NCI-H226 (cell line): ENCODE measurements at regions not wholly inside any gene's neighbourhood (a gene's known extent, or its start where the extent isn't known, plus 50 kb on each side); places are given as distances from the start of the nearest gene placed in this dataset.
"Not testable (repeated sequence)": the region's sequence is repeated elsewhere in the genome, so short reads cannot be mapped to it uniquely, and the experiment has no call there.

Experiments used
- DNase-seq: peaks from one replicate; pipeline ENCODE4 v3.0.0-alpha.2; 2015

DNA sequence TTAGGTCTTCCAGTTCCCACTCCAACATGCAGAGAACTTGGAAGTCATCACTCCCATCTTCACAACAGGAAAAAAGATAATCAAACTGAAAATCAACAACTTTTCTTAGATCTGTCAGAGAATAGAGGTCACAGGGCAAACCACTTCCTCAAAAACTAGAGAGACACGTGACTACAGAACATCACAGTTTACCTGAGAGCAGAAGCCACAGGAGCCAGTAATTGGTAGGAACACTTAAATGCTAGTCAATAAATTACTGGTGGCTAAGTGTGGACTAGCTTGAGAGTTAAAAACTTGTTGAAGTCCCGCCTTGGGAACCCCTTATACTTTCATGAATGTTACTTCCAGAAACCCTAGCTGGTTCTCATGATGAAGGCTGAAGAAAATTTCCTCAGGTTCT lies 81.1 kb downstream of the THSD1 start:
- DNase-seq = not testable (repeated sequence)

DNA sequence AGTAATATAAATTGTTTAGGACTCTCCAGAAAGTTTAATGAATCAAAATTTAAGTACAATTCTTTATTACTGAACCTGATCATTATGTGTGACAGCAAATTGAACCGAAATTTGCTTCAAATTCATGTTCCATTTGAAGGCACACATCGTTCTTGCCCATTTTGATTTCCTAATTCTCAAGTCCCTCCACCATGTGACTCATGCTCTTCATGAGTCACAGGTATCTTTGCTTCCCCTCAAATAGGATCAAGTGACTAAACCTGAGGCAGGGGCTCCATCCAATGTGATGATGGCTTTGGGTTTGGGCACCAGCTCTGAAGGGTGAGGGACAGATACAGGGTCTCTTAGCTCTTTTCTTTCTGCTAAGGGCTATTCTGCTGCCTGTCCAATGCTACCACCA lies 86.1 kb downstream of the THSD1 start:
- DNase-seq = no peak

DNA sequence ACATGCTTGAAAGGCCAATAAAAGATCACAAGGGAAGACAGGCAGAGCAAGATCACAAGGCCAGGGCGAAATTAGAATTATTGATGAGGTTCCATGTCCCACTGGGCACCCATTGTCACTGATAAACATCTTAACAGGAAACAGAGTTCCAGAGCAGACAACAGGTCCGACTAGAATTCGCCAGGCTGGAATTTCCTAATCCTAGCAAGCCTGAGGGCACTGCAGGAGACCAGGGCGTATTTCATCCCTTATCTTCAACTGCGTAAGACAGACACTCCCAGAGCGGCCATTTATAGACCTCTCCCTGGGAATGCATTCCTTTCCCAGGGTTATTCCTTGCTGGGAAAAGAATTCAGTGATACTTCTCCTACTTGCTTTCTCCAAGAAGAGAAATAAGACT lies 96.1 kb downstream of the THSD1 start:
- not testable (repeated sequence) for DNase-seq

DNA sequence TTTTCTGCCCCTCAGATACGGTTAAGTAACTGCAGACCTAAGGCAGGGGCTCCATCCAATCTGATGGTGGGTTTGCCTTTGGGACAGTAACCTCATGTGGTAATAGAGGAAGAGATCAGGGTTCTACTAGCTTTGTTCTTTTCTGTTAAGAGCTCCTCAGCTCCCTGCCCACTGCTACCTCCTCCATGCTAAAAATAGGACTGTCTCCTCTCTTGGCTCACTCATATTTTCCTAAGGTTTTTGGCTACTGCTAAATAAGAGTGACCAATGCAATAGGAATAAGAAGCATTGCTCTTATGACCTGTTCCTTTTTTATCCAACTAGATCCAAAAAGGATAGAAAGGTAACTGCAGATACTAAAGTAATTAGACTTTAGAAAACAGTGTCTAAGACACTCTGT lies 99.6 kb downstream of the THSD1 start:
- DNase-seq = not testable (repeated sequence)

DNA sequence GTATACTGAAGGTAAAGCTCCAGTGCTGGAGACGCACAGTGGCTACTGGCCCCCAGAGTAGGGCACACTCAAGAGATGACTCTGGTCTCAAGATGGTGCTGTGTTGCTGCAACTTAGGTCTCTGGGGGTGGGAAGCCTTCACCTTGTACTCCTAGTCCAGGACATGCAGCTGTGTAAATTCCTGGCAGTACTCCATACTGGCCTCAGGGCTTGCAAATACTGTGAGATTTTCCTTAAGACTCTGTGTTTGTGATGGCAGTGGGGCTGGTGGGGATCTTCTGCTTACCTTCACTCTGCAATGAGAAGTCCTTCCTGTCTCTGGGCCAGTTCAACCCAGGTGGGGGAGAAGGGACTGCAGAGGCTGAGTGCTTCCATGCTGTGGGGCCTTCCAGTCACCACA lies 102.9 kb downstream of the THSD1 start:
- not testable (repeated sequence) for DNase-seq

DNA sequence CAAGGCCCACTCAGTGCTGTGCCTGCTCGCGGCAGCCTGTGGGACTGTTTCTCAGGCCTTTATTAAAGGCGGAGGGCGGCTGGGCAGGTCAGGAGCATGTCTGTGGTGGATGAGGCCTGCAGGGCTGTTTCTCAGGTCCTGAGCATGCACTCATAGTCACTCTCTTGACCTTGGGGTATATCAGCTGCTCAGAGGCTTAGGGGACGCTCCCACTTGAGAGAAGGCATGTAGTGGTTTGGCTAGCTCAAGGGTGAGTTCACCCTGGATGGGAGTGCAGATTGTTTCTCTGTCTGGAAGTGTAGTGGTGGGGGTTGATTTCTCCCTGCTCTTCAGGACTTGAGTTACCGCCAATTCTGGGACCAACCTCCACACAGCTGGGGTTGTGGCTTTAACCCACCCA lies 103.3 kb downstream of the THSD1 start:
- not testable (repeated sequence) for DNase-seq

DNA sequence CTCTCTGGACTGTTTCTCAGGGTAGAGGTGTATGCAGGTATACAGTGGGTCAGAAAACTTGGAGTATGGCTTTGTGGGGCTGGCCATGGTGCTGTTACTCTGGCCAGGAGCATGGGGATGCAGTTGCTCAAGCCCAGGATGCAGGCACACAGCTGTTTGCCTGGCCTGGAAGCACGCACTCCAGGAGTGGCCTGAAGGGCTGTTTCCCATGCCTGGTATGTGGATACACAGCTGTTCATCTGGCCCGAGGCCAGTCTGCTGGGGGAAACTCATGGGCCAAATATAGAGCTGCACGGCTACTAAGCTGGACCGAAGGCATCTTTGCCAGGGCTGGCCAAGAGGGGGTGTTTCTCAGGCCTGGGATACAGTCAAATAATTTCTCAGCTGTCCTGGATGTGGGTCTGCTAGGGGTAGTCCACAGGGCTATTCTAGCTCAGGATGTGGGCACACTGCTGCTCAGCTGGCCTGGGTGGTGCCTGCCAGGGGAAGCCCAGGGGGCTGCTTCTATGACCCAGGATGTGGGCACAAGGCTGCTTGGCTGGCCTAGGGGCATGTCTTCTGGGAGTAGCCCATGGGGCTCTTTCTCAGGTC lies 104.1 kb downstream of the THSD1 start:
- DNase-seq = not testable (repeated sequence)

DNA sequence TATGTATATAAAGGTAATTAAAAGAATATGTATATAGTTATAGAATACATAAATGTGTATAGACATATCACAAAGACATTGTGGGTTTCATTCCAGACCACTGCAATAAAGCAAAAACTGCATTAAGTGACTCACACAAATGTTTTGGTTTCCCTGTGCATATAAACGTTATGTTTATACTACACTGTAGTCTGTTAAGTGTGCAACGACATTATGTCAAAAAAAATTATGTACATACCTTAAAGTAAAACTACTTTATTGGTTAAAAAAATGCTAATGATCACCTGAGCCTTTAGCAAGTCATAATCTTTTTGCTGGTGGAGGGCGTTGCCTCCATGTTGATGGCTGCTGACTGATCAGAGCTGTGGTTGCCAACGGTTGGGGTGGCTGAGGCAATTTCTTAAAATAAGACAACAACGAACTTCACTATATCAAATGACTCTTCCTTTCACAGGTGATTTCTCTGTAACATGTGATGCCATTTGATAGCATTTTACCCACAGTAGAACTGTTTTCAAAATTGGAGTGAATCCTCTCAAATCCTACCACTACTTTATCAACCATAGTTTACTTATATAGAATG lies 107.8 kb downstream of the THSD1 start:
- not testable (repeated sequence) for DNase-seq

DNA sequence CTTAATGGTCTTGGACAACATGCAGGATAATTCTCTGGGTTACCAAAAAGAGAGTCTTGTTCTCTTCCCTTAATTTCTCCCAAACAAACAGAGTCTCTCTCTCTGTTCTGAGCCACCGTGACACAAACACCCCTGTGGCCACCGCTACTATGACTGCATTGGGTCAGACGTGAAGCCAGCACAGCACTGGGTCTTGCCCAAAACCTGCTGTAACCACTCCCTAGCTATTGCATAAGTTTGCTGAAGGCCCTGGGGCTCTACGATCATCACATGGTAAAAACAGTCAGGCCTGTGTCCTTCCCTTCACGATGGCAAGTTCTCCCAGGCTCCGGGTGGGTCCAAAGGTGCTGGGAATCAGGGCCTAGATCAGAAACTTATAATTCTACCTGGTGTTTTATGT lies 117.1 kb downstream of the THSD1 start:
- not testable (repeated sequence) for DNase-seq

DNA sequence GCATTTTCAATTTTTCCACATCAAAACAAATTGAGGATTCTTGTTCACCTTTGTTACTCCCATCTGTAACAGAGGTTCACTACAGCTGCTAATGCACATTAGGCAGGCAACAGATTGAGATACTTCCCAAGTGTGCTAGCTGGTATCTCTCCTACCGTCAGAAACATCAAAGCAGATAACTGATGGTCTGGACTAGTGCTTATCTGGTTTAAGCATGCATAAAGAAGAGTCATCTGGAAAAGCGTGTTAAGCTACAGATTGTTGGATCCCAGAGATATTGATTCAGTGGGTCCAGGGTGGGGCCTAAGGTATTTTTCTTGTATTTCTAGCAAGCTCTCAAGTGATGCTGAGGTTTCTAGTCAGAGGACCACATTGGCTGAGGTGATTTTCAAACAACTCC lies 122.0 kb upstream of the NEK3 start:
- DNase-seq = not testable (repeated sequence)

DNA sequence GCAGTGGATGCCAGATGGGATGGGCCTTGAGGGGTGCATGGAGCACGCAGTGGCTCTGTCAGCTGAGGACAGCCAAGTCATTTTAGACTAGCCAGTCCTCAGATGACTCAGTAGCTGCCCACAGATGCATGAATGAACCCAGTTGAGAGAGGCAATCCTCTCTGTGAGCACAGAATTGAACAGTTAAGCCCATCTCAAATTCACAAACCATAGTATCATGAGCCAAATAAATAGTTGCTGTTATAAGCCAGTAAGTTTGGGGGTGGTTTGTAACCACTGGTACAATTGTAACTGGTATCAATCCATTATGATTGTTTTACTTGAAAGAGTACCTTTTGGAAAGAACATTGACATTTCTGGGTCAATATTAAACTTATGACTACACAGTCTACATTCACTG lies 120.0 kb upstream of the NEK3 start:
- DNase-seq = not testable (repeated sequence)

DNA sequence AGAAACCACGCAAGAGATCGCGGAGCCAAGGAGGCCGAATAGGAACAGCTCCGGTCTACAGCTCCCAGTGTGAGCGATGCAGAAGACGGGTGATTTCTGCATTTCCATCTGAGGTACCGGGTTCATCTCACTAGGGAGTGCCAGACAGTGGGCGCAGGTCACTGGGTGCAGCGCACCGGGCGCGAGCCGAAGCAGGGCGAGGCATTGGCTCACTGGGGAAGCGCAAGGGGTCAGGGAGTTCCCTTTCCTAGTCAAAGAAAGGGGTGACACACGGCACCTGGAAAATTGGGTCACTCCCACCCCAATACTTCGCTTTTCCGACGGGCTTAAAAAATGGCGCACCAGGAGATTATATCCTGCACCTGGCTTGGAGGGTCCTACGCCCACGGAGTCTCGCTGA lies 94.9 kb upstream of the NEK3 start:
- DNase-seq = not testable (repeated sequence)

DNA sequence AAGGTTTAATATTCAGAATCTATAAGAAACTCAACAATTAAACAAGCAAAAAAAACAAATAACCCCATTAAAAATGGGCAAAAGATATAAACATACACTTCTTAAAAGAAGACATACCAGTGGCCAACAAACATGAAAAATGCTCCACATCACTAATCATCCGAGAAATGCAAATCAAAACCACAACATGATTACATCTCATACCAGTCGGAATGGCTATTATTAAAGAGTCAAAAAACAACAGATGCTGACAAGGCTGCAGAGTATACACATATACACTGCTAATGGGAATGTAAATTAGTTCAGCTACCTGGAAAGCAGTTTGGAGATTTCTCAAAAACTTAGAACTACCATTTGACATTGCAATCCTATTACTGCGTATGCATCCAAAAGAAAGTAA lies 81.4 kb upstream of the NEK3 start:
- not testable (repeated sequence) for DNase-seq

DNA sequence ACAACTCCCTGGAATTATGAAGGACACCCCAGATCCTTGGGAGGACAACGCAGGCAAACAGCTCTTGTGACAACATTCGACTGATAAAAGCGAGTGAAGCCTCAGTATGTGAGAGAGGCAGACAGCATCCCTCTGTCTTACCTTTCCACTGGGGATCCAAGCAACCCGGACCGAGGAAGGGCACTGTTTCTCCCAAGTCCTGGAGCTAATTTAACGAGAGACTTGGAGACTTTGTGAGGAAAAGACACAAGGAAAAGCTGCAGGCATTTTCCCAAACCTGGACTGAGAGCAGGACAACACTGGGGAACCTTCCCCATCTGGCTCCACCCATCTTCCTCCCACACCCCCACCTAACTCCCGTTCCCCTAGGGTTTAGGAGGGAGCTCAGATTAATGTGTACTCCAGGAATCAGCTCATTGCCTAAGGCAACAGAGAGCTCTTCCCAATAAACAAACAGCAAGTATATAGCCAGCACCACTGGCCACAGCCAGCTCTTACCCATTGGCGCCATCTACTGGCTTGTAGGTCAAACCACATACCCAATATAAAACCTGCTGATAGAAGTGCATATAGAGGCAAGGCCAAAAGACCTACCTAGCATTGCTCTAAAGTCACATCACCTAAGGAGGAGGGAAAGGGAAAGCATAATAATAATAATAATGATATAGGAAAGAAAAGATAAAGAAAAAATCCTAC lies 76.7 kb upstream of the NEK3 start:
- DNase-seq = peak; percentile 37

DNA sequence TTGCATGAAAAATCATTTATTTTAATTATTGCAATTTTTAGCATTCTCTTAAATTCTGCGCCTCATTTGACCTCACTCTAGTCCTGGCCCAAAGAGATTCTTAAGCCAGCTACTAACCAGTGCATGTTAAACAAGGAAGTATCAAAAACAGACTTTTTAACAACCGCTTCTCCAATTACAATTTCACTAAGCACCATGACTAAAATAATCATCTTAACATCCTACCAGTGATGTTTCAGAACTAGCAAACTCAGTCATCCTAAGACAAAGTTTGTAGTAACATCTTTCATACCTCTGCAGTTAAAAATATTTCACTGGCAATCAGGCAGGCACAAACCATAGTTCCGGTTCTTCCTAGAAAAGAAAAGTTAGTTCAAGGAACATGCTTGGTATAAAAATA lies 75.5 kb upstream of the NEK3 start:
- DNase-seq = not testable (repeated sequence)

DNA sequence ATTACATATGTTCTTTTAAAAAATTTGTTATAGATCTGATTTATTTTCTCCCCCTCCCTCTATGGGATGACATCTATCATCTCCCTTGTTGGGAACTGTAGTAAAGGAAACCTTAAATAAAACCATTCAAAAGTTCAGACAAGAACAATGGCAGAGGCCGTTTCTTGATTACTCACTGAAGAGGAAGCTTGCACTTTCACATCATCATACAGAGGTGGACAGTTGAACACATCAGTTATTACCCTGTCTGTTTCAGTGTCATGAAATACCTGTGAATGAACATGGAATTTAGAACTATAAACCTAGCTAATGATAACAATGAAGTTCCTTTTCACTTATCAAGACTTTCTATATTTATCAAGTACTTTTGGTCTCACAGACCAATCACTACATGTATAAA lies 63.7 kb upstream of the NEK3 start:
- DNase-seq = not testable (repeated sequence)

DNA sequence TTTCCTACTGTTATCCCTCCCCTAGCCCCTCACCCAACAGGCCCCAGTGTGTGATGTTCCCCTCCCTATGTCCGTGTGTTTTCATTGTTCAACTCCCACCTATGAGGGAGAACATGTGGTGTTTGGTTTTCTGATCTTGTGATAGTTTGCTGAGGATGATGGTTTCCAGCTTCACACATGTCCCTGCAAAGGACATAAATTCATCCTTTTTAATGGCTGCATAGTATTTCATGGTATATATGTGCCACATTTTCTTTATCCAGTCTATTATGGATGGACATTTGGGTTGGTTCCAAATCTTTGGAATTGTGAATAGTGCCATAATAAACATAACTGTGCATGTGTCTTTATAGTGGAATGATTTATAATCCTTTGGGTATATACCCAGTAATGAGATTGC lies 54.5 kb upstream of the NEK3 start:
- DNase-seq = not testable (repeated sequence)

DNA sequence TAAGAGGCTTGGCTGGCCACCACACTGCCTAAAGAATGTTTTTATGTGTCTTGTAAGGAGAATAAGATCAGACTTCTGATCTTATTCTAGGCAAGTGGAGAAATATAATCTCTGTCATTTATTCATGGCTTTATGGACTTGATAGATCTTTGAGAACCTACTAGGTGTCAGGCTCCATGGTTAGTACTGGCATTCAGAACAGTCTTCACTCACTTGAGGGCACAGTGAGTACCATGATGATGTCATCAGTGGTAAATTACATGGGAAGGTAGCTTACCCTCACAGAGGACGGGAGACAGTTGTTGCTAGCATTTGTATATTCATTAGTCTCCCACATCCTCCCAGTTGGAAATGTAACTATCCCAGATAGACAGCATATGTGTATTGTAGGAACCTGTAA lies 53.5 kb upstream of the NEK3 start:
- DNase-seq = not testable (repeated sequence)

DNA sequence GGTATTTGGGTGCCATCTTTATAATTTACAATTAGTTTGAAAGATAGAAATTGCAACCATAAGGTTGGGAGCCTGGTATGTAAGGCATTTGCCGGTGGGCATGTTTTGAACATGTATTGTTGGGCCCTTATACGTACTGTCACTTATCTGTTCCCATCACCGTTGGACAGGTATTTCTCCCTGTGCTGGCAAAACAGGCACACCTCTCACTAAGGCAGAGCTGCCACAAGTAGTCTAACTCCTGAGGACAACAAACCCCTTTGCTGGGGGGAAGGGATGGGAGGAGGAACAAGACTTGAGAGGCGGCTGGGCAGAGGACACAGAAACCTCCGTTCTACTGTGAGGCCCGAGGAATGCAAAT lies 52.0 kb upstream of the NEK3 start:
- DNase-seq = not testable (repeated sequence)

DNA sequence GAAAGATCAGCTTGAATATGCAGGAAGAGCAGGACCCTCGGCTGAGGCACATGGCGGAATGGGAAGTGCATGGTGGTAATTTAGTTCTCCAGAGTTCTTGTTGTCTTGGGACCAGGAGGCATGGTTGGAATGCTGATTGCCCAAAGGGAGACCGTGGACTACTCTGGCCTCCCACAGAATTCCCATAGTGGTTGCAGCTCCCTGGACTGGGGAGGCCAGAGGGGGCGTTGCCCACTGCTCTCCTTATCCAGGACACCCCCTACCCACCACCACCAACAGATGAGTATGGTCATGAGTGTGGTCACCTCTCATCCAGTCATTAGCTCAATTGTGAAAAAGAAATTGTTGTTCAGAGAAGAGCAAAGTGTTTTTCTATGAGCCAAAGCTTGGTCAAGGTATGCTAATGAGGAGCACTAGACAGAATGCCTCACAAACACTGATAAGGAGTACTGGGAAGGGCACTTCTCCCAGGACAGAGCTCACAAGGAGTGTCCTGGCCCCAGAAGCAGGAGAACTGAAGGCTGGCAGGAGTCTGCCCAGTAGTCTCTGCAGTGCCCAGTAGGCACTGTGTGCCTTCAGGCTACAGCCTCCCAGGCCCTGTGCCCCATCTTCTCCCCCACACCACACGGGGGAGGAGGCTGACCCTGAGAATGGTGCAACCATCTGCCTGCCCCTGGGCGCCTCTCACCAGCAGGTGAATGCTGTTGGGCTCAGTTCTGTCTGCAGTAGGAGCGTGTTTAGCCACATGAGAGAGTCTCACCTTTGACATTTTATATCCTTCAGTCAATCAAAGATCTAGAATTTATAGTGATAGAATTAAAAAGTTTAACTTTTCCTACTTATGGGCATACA lies 51.4 kb upstream of the NEK3 start:
- not testable (repeated sequence) for DNase-seq
